Body of pancreas (tissue), 4 donors: ENCODE measurements at regions not wholly inside any gene's neighbourhood (a gene's known extent, or its start where the extent isn't known, plus 50 kb on each side); places are given as distances from the start of the nearest gene placed in this dataset.

Experiments
- CTCF ChIP-seq, 7 experiments: fragments of 450-650 bp in 4 of 7; fragments of 200-600 bp in 3 of 7; sonication (generic) in 3 of 7; IDR thresholded peaks; one replicate each; pipeline ENCODE4 v1.5.1; 2016 to 2019; ENCODE audit warnings: antibody characterized with exemption in 7 of 7
- POLR2A ChIP-seq, 3 donors: fragments of 450-650 bp; IDR thresholded peaks; one replicate each; pipeline ENCODE4 v1.6.1; 2016; ENCODE audit warnings: antibody characterized with exemption in 3 of 3, mild to moderate bottlenecking in 2 of 3

- TF ChIP-seq POLR2A (IDR thresholded peaks at IDR 0.05): no peak
- no peak for TF ChIP-seq CTCF (IDR thresholded peaks at IDR 0.05)
These were observed 2345.8 kb downstream of the LRRC4C start for GRCh38 chr11:39113606-39114005.
